Right lobe of liver (tissue), 4 donors: ENCODE measurements at regions not wholly inside any gene's neighbourhood (a gene's known extent, or its start where the extent isn't known, plus 50 kb on each side); places are given as distances from the start of the nearest gene placed in this dataset.

Experiments used
- CTCF ChIP-seq, 4 donors: fragments of 200-600 bp in 3 of 4; fragments of 450-650 bp in 1 of 4; IDR thresholded peaks; one replicate each; pipeline versions ENCODE4 v1.5.1 to v1.8.0; 2016 to 2022; ENCODE audit warnings: antibody characterized with exemption in 4 of 4, mild to moderate bottlenecking in 2 of 4
- POLR2A ChIP-seq: fragments of 450-650 bp; IDR thresholded peaks from one replicate; pipeline ENCODE4 v1.6.1; 2017; ENCODE audit warnings: antibody characterized with exemption, mild to moderate bottlenecking
- donor health status: DM: no; HTN: no; CAD: no.
- donor health status: DM: no; HTN: no; CAD: no.
- donor health status: DM: no; HTN: yes; CAD: no.

GRCh38 chrX:144531877-144532276, 648.0 kb downstream of the UBE2NL start:
- TF ChIP-seq CTCF (IDR thresholded peaks at IDR 0.05) (no peak), POLR2A (no peak)
